ENCODE measurements at regions not wholly inside any gene's neighbourhood (a gene's known extent, or its start where the extent isn't known, plus 50 kb on each side); places are given as distances from the start of the nearest gene placed in this dataset.

GRCh38 chr3:76063019-76063418, 277.7 kb upstream of the ZNF717 start:
- POLR2A ChIA-PET: no interaction called here
- WGBS (ENCODE audit: insufficient coverage, low coverage, missing lambda C conversion rate): 0% methylated on average over 2 of the region's 3 CpGs
- no TSS peak for BruUV-seq (replicated peaks)

More at GRCh38 chr3:76063019-76063418, 277.7 kb upstream of the ZNF717 start:
- CTCF ChIA-PET (ENCODE audit: low intra/inter-chr PET ratio): no interaction called here
- H3K27ac ChIP-seq (ENCODE audit: extremely low read depth, low read depth, low read length): no peak overlapping the region
- ATAC-seq (no peak), DNase-seq (ENCODE audit: extremely low read depth in 1 of 4, low spot score in 3 of 4) (no peak), FAIRE-seq (no peak)
- intact Hi-C loops (cut with micrococcal nuclease) (no loop called here), in situ Hi-C loops (cut with MboI) (no loop called here)
- H3K9me1 ChIP-seq (ENCODE audit: control insufficient read depth, insufficient read depth, low read length): no peaks in the 10 kb centered on the region
- H3K36me3 ChIP-seq (ENCODE audit: control insufficient read depth, insufficient read depth, low read length): no peaks in the 10 kb centered on the region
- H3K27me3 ChIP-seq (ENCODE audit: control insufficient read depth in 2 of 2, insufficient read depth in 2 of 2, low read length in 2 of 2): no peaks in the 10 kb centered on the region
- no peaks in the 10 kb centered on the region for H3K9me3 ChIP-seq (replicated peaks; ENCODE audit: control insufficient read depth, insufficient read depth, low read depth, low read length)
- no peaks in the 10 kb centered on the region for H3K4me1 ChIP-seq (replicated peaks in 1 of 2; ENCODE audit: control insufficient read depth in 2 of 2, insufficient read depth in 2 of 2, low read length in 2 of 2)
- no peaks in the 10 kb centered on the region for H4K20me1 ChIP-seq (replicated peaks; ENCODE audit: control insufficient read depth, insufficient read depth, low read length)
- no peak overlapping the region for H3K4me3 ChIP-seq
- no peaks in the 10 kb centered on the region for H3K79me2 ChIP-seq (ENCODE audit: control insufficient read depth, insufficient read depth, low read length)
- H3K4me2 ChIP-seq (ENCODE audit: insufficient read depth, low read length): no peak overlapping the region
- no peak overlapping the region for H3K9ac ChIP-seq (ENCODE audit: insufficient read depth in 1 of 2, low read depth in 2 of 2, low read length in 2 of 2)
- TF ChIP-seq EHMT2 (IDR thresholded peaks at IDR 0.05) (no peak), TFE3 (CRISPR knock-in tag; IDR thresholded peaks at IDR 0.05) (no peak), RAD51 (IDR thresholded peaks at IDR 0.05; ENCODE audit: borderline replicate concordance, low read depth) (no peak), RHOXF2B (CRISPR knock-in tag; conservative IDR thresholded peaks at IDR 0.05) (no peak), EGR1 (conservative IDR thresholded peaks at IDR 0.05) (no peak), YBX1 (IDR thresholded peaks at IDR 0.05) (no peak), ZBTB2 (IDR thresholded peaks at IDR 0.05) (no peak)
- no peak overlapping the region for H2AFZ ChIP-seq (ENCODE audit: low read depth, low read length)

Measured in K562 (cell line).